Activated CD4-positive, alpha-beta T cell treated with anti-CD3 and anti-CD28 coated beads for 4 hours (primary cell): ENCODE measurements at regions not wholly inside any gene's neighbourhood (a gene's known extent, or its start where the extent isn't known, plus 50 kb on each side); places are given as distances from the start of the nearest gene placed in this dataset.
"Not testable (repeated sequence)": the region's sequence is repeated elsewhere in the genome, so short reads cannot be mapped to it uniquely, and the experiment has no call there.

Experiments used
- DNase-seq, 2 donors: peaks; one replicate each; pipeline ENCODE4 v3.0.0-alpha.2; 2020

GRCh38 chr9:107853461-107853860 is 363.9 kb upstream of the KLF4 start:
- DNase-seq, result no peak

GRCh38 chr9:107852891-107853290 is 363.3 kb upstream of the KLF4 start:
- DNase-seq, result no peak

GRCh38 chr9:107850653-107851052 is 361.1 kb upstream of the KLF4 start:
- no peak for DNase-seq

DNA sequence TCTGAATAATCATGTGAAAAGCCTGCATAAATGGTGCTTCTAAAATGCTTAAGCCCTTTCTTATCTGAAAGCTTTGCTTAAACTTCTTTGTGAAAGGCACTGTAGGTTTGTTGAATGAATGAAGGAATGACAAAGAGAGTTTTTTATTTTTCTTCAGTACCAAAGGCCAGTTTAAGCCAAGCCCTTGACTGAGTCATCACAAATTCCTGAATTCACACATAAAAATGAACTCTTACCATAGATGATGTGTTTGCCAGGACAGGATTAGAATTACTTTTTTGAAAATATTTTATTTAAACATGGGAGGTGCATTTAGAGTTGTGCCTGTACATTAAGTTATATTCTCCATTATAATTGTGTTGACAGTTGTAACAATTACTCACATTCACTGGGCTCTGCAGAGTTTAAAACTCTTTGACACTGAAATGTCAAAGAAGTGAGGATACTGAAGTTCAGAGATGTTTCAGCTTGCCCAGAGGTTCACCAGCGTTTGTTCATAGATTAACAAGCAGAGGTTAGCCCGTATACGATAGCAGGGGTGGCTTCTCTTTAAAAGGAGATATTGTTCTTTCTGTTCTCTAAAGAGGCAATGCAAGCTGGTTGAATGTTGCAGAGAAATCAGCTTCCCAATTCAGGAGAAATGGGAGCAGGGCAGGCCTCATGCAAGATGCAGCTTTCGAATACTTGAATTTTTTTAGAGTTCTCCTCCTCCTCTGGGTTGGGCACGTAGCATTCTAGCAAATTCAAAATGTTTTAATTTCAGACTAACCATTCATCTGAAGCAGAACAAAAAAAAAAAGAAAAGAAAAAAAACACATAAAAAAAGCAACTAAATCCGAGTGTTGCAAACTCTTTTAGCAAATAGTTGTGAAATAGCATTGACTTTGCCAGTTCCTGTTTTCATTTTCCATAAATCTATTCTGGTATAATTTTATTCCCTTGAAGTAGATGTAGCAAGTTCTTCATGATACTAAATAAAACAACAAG is 358.7 kb upstream of the KLF4 start:
- no peak for DNase-seq

GRCh38 chr9:107842530-107842929 is 353.0 kb upstream of the KLF4 start:
- no peak for DNase-seq

DNA sequence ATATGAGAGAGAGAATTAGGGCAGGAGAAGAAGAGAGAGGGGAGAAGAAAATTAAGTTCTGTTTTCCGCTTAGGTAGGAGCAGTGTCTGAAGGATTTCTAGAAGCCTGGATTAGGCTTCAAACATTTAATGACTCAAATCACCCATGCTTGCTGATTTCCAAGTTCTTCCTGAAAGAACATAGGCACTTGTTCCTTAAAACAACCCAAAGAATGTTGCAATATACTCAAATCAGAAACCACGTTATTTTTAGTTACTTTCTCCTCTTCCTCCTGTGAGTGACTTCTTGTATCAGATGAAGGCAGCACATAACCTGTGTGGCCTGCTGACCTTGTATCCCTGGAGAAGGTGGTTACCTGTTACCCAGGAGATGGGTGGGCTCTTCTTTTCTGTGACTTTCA is 351.5 kb upstream of the KLF4 start:
- DNase-seq, result no peak

DNA sequence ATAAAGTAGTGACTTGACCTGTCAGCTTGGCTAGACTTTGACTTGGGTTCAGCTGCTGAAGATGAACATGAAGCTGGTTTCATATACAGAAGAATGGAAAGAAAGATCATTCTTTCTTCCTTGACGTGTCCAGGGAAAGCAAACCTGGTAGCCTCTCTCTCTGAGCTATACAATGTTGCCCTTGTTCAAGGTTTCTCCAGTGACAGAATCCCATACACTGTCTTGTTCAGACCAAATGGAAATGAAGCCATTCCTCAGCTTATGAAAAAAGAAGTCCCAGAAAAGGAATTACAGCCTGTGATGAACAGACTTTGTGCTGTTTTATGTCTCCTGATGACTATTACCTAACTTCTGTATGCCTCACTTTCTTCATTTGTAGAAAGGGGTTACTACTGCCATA is 349.8 kb upstream of the KLF4 start:
- no peak for DNase-seq

DNA sequence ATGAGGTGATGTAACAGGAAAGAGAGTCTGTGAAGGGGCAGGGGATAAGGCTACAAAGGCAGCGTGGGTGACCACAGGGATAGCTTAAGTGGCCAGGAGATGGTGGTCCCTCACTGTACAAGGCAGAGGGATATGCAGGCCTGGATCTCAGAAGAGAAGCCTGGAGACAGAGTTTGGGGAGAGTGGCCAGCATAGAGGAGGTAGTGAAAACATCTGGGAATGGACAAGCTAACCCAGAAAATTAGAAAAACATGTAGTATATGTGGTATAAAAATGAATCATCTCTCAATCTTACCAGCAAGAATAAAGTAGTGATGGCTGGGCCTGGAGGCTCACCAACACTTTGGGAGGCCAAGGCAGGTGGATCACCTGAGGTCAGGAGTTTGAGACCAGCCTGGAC is 349.2 kb upstream of the KLF4 start:
- no peak for DNase-seq

- no peak for DNase-seq
Measured at GRCh38 chr9:107836300-107836699, 346.7 kb upstream of the KLF4 start.

GRCh38 chr9:107833295-107833694 is 343.7 kb upstream of the KLF4 start:
- DNase-seq, result no peak

DNA sequence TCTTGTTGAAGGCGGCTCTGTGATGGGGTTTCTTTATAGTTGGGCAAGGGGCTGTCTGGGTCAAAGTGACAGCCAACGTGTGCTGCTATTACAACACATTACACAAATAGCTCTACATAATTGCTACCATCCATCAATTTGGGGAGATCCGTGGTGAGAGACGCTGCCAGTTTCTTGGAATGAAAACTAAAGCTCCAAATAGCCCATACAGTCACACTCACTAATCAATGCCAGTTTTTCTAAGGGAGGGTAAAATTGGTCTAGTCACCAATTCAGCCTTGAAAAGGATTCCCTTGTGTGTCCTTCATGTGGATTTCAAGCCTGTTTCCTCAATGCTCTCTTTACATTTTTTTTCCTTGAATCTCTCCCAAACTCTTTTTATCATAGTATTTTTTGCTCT is 343.3 kb upstream of the KLF4 start:
- DNase-seq, result no peak

DNA sequence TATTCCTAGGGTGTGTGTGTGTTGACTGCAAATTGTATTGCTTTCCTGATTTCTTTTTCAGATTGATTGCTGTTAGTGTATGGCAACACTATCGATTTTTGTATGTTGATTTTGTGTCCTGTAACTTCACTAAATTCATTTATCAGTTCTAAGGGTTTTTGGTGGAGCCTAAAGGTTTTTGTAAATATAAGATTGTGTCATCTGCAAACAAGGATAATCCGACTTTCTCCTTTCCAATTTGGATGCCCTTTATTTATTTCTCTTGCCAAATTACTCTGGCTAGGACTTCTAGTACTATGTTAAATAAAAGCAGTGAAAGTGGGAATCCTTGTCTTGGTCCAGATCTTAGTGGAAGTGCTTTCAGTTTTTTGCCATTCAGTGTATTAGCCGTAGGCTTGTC is 340.9 kb upstream of the KLF4 start:
- DNase-seq, result no peak

GRCh38 chr9:107827884-107828283 is 338.3 kb upstream of the KLF4 start:
- no peak for DNase-seq

GRCh38 chr9:107827304-107827703 is 337.7 kb upstream of the KLF4 start:
- no peak for DNase-seq

GRCh38 chr9:107826688-107826983 is 337.1 kb upstream of the KLF4 start:
- DNase-seq, result not testable (repeated sequence)

- no peak for DNase-seq
Measured at GRCh38 chr9:107824556-107824955, 335.0 kb upstream of the KLF4 start.

GRCh38 chr9:107819772-107820565 is 330.4 kb upstream of the KLF4 start:
- no peak for DNase-seq

DNA sequence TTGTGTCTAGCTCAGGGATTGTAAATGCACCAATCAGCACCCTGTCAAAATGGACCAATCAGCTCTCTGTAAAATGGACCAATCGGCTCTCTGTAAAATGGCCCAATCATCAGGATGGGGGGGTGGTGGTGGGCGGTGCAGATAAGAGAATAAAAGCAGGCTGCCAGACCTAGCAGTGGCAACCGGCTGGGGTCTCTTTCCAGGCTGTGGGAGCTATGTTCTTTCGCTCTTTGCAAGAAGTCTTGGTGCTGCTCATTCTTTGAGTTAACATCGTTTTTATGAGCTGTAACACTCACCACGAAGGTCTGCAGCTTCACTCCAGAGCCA is 328.9 kb upstream of the KLF4 start:
- not testable (repeated sequence) for DNase-seq

- DNase-seq, result not testable (repeated sequence)
Measured at GRCh38 chr9:107817595-107818502, 328.3 kb upstream of the KLF4 start.

GRCh38 chr9:107816561-107817021 is 327.0 kb upstream of the KLF4 start:
- no peak for DNase-seq

- no peak for DNase-seq
Measured at GRCh38 chr9:107815782-107816560, 326.4 kb upstream of the KLF4 start.

- DNase-seq, result no peak
Measured at GRCh38 chr9:107813287-107813686, 323.7 kb upstream of the KLF4 start.
